NCI-H2081 (cell line): ENCODE measurements at regions not wholly inside any gene's neighbourhood (a gene's known extent, or its start where the extent isn't known, plus 50 kb on each side); places are given as distances from the start of the nearest gene placed in this dataset.
A peak's percentile ranks its signal among the peaks of the same experiment; 100 is the strongest.
"Not testable (repeated sequence)": the region's sequence is repeated elsewhere in the genome, so short reads cannot be mapped to it uniquely, and the experiment has no call there.

ENCODE experiments used
- DNase-seq, 2 experiments: peaks; one replicate each; lab custom pipeline; 2025; lab: John Stamatoyannopoulos, UW

DNA sequence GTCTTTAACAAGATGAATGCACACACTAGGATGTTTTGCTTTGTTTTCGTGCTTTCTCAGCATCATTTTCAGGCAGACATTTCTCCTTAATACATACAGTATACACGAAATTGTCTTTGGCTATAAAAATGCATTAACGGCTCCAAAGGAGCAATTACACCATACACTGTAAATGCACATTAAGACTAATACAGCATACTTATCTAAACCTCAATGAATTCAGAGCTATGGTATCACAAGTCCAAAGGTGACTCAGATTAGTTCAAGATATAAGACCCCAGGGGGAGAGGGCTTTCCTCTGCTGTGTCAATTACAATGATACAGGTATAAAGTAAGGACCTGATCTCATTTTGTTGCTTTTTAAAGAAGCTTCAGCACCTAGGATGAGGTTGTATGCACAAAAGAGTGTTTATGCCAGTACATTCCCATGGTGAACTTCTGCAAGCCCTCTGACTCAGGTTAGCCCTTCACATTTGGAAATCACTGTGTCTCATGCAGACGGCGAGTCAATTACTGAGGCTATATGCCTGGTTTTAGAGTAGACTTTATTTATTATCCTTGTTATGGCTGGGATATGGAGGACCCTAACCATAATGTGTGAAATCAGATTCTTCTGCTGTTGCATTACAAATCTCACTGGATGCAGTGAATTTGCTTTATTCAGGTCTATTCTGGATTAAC is 233.3 kb downstream of the ZNF608 start:
- no peak for DNase-seq

GRCh38 chr5:124512236-124512635 is 234.2 kb downstream of the ZNF608 start:
- DNase-seq: no peak

DNA sequence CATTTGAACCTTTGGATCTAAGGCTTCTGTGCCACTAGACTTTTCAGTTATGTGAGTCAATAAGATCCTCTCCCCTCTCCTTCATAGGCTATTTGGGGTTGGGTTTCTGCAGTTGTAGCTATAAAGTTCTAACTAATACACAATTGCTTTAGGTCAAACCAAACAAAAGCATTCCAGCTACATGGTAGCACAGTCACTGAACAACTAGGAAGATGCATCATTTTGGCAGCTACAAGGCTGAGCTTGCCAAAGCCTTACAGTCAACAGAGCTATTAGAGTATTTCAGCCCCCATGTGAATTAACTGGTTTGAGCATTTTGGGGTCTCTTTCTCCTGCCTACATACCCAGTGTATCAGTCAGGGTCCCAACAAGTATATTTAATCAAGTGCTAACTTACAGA is 234.6 kb downstream of the ZNF608 start:
- DNase-seq: no peak

GRCh38 chr5:124507688-124508087 is 238.8 kb downstream of the ZNF608 start:
- DNase-seq: no peak

- no peak for DNase-seq
Measured at GRCh38 chr5:124504081-124504916, 242.1 kb downstream of the ZNF608 start.

DNA sequence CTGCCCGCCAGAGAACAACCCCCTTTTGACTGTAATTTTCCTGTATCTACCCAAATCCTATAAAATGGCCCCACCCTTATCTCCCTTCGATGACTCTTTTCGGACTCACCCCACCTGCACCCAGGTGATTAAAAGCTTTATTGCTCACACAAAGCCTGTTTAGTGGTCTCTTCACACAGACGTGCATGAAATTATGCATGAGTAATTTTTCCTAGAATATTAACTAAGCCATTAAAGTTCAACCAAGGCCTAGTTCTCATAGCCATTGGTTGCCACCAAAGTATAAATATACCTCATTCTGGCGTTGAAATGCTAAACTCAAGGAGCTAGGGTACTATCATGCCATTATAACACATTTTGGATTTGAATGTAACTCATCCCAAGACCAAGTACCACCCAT is 243.9 kb downstream of the ZNF608 start:
- DNase-seq: no peak

GRCh38 chr5:124499818-124500217 is 246.6 kb downstream of the ZNF608 start:
- not testable (repeated sequence) for DNase-seq

DNA sequence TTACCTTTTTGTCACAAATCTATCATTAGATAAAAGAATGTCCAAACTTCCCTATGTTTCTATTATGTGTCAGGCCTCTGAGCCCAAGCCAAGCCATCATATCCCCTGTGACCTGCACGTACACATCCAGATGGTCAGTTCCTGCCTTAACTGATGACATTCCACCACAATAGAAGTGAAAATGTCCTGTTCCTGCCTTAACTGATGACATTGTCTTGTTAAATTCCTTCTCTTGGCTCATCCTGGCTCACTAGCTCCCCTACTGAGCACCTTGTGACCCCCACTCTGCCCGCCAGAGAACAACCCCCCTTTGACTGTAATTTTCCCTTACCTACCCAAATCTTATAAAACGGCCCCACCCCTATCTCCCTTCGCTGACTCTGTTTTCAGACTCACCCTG is 249.5 kb downstream of the ZNF608 start:
- DNase-seq: not testable (repeated sequence)

GRCh38 chr5:124494540-124495116 is 251.8 kb downstream of the ZNF608 start:
- no peak for DNase-seq

- no peak for DNase-seq
Measured at GRCh38 chr5:124492444-124493224, 253.8 kb downstream of the ZNF608 start.

GRCh38 chr5:124490315-124490714 is 256.1 kb downstream of the ZNF608 start:
- not testable (repeated sequence) for DNase-seq

DNA sequence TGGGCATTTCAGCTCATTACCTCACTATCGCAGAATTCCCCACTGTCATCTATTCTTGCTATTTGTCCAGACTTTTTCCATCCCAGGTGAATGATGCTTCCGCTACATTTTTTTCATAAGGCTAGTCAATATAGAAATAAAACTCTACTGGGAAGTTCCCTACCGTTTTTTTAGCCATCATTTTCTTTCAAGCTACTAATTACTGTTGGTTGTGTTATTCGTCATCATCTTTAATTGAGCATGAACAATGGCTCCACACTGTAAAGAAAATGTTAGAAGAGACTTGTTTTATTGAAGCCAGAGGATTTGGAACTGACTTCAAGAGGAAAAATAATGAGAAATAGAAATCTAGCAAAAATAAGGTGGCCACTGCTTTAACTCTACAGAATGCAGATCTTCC is 265.0 kb downstream of the ZNF608 start:
- peak in 1 of 2 experiments; percentile 44 for DNase-seq

DNA sequence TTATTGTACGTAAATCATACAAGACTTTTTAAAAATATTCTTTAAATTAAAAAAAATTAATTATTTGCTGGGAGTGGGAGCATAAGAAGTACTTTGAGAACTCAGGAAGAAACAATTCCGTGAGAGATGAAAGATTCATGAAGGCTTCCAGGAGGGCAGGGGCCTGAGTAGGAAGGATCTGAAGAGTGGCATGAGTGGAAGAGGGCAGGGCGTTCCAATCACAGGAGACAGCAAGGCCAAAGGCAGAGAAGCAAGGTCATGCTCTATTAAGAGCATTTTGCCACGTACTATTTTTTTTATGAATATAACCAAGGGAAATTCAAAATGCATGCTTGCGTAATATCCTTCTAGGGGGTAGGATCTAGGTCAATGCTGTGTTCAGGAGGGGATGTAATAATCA is 265.5 kb downstream of the ZNF608 start:
- DNase-seq: no peak

- DNase-seq: no peak
Measured at GRCh38 chr5:124480022-124480421, 266.4 kb downstream of the ZNF608 start.

DNA sequence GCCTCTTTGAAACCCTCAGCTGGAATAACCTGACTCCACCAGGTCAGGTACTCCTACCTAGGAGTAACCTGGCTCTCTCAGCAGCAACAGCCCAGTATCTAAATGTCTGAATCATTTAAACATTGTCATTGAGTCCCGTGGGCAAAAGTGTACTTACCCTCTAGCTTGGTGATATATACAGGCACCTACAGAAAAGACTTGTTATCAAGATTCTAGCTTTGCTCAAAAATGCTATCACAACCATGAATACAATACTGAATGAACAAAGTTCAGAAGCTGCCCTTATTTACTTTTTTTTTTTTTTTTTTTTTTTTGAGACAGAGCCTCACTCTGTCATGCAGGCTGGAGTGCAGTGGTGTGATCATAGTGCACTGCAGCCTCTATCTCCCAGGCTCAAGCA is 268.2 kb downstream of the ZNF608 start:
- no peak for DNase-seq

GRCh38 chr5:124477577-124477976 is 268.9 kb downstream of the ZNF608 start:
- DNase-seq: no peak

- no peak for DNase-seq
Measured at GRCh38 chr5:124477062-124477461, 269.4 kb downstream of the ZNF608 start.

DNA sequence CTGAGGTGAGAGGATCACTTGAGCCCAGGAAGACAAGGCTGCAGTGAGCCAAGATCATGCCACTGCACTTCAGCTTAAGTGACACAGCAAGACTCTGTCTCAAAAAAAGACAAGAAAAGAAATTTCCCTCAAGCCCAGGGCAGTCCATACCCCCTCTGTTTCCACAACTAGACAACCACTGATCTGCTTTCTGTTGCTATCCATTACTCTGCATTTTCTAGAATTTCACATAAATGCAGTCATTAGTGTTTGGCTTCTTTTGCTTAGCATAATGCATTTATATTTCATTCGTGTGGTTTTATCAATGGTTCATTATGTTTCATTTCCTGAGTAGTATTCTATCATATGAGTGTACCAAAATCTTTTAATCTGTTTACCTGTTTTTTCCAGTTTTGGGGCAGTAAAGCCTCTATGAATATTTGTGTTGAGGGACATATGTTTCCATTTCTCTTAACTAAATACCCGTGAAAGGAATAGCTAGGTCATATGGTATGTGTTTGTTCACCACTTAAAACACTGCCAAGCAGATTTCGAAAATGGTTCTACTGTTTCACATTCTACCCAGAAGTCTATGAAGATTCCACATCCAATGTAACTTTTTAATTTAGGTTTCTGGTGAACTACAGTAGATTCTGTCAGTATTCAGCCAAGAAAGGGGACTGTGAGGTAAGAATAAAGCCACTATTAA is 271.8 kb downstream of the ZNF608 start:
- DNase-seq: no peak

- DNase-seq: no peak
Measured at GRCh38 chr5:124468671-124469411, 277.6 kb downstream of the ZNF608 start.

- no peak for DNase-seq
Measured at GRCh38 chr5:124467745-124468144, 278.7 kb downstream of the ZNF608 start.

DNA sequence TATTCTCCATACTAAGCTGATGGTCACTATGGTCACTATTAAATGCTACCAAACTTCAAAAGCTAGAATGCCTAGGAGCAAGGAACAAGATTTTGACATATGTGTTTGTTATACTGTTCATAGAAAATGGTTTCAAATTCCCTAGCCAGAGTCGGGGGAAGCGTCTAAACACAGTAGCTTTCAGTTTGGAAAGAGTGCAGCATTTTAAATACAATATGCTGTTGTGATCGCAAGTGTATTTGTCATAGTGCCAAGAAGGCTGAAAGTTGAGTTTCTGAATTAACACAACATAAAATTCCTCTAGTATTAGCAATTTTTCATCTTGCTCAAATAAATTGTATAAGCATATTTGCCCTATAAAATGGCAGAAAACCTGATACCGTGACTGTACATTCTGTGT is 280.4 kb downstream of the ZNF608 start:
- no peak for DNase-seq
